ENCODE measurements at regions not wholly inside any gene's neighbourhood (a gene's known extent, or its start where the extent isn't known, plus 50 kb on each side); places are given as distances from the start of the nearest gene placed in this dataset.
"Not testable (repeated sequence)": the region's sequence is repeated elsewhere in the genome, so short reads cannot be mapped to it uniquely, and the experiment has no call there.

DNA sequence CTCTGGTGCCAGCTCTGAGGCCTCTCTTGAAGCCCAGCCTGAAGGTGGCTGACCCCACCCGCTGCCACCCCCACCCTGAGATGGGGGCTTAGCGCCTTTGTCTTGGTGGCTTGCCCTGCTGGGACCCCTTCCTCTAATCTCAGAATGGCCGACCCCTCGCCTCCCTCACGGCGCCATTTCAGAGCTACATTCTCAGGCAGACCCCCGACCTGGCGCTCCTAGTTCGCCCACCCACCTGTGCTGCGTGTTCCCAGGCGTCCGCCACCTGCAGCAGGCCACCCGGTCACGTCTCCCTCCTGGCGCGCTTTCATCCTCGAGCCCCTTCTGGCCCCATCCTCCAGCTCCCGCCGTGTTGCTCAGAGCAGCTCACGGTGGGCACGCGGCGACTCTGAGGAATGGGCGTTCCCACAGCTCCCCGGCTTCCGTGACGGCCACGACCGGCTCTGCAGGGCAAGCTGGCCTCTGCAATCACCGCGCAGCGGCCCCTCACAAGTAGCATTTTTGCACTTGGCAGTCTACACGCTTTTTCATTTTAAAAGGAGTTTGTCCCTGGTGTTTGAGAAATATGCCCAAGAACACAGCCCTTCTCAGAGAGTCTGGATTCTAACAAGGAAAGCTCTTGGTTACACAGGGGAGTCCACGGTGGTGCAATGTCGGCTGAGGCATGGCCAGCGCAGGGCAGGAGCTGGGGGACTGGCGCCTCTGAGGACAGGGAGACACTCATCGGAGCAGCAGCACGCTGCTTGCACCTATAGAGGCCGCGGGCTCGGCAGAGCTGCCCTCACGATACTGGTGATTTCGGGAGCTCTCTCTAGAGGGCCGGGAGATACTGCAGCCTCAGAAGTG lies 105.7 kb upstream of the C14orf180 start:
- DNase-seq, result no peak

DNA sequence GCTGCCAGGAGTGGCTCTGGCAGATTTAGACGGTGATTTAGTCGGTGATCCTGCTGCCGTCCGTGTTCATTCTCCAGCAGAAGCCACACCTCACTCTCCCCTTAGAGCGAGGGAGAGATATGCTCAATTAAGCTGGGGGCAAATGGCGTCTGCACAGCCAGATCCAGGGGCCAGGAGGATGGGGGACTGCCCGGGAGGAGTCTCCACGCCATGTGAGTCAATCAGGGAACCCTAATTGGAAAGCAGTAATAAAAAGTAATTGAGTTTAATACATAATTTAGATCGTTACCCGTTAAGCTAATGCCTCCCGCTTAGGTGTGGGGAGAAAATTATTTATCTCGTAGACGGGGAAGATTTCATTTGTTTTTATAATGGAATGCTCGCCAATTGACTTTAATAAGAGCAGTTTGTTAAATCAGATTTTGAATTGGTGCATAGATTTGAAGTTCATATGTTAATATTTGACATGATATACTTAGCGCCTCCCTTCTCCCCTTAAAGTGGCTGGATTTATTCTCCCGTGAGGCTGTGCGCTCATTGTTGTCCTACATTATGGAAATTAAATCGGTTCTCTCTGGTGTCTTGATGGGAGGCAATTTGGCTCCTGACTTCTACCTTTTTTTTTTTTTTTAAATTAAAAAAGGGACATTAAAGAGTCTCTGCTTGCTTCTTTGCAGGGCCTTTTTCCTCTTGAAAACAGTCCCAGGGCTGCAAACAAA lies 104.9 kb upstream of the C14orf180 start:
- no peak for DNase-seq

DNA sequence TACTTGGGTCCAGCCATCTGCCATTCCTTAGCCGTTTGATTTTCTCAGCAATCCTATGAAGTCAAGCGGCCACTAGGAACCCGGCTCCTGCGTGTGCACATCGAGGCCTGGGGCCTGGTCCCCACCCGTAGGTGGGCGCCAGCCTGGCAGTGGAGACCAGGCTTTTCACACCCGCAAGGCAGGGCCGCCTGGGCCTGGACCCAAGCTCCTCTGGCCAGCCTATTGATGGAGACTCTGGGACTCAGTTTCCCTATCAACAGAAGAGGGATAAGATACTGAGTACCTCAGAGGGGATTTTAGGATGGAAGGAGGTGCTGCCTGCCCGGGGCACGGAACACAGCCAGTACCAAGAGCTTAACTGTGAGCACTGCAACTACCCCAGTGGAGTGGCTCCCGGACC lies 104.3 kb upstream of the C14orf180 start:
- DNase-seq, result no peak

DNA sequence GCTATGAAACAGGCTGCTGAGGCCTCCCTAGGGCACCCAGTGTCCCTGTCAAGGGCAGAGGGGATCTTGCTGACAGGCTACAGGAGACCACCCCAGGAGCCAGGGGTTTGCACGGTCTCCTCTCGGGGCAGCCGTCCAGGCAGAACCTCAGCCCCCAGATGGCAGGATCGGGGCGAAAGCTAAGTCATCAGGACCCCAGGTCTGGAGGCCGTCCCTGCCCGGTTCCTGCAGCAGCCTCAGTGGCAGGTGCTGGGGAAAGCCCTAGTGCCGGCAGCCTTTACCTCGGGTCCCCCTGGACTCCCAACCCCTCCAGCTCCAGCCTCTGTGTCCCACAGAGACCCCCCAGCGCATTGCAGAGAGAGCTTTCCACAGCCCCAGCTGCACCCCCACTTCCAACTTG lies 103.8 kb upstream of the C14orf180 start:
- no peak for DNase-seq

DNA sequence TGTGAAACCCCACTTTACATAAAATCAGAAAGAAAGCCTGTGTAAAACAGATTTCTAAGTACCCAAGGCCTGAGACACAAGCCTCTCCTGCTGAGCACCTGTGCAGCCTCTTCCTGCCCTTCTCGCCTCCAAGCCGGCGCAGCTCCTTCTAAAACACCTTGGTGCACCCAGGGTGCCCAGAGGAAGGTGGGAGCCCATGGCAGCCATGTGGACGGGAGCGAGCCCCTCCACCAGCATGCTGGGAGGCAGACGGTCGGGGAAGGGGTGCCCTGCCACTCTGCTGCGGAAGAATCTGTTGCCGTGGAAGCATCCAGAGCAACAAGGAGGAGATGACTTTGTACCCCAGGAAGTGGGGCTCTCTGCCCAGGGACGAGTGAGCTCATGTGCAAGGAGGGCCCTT lies 103.1 kb upstream of the C14orf180 start:
- no peak for DNase-seq

DNA sequence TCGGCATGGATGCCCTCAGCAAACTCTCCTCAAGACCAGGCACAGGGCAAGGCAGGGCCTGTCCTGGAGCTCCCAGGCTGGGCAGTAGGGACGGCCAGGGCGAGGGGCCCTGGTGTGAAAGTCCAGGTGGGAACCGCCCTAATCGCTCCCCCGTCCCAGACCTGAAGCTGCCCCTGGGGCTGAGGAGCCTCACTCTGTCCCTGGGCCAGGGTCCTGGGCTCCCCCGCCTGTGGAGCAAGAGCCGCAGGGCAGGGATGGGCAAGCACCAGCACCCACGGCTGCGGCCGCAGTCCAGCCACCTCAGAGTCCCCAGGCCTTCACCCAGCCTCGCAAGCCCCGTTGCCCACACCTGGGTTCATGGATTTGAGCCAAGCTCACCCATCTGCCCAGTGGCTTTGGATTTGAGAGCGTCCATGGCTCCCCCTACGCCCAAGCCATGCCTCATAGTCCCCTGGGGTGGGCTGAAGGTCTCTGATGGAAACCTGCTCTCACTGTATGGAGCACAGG lies 102.4 kb upstream of the C14orf180 start:
- DNase-seq, result no peak

DNA sequence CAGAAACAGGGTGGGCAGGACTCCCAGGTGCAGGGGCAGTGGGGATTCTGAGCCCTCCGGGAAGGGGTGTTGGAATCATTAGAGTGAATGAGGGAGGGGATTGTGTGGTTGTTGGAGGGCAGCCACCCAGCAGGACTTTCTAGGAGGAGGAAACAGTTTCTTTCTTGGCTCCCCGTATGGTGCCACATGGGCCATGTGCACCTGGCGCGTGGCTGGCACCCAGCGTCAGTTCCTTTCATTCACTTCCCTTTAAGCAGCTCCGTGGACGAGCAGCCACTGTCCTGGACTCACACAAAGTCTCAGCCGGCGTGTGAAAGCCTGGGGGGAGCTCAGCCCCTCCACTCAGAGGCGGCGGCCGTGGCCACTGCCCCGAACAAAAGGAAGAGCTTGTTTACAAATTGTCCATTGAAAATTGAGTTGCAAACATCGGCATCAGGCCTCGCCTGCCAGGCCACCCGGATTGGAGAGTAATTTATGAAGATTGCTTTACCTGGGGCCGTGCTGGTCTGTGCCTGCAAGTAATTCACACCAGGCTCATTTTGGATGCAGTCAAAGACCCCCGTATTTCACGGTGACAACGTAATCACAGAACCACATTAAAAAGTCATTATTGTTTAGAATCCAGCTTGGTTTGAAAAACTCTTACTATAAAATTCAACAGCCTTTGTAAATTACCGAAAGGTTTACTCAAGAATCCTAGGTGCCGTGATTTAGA lies 101.7 kb upstream of the C14orf180 start:
- DNase-seq, result no peak

DNA sequence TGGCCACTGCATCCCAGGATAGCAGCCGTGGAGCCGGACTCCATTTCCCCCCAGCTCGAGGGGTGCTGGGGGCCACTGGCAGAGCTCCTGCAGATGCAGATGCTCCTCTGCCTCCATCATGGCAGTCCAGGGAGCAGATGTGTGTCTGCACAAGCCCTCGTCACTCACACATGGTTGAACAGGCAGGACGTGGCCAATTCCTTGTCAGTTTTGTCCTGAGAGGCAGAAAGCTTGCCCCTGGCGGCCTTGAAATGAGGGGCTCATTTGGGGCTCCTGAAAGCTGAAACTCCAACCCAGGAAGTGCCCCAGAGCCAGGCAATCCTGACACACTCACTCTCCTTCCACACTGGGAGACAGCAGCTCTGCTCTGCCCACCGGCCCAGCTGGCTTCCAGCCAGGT lies 100.9 kb upstream of the C14orf180 start:
- DNase-seq, result no peak

DNA sequence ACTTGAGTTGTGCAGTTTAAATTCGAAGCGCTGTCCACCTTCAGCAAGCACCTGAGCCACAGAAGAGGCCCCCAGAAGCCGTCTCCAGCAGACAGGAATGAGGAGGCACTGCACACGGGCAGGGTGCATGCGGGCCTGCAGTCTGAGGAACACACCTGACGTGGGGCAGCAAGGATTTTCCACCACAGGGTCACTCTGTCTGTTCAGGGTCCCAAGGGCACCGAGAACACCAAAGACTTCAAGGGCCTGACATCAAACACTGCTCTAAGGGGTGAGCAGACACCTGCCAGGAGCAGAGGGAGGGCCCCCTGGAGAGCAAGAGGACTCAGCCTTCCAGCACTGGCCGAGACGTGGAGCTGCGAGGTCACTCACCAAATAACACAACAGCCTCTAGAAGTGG lies 99.7 kb upstream of the C14orf180 start:
- no peak for DNase-seq

DNA sequence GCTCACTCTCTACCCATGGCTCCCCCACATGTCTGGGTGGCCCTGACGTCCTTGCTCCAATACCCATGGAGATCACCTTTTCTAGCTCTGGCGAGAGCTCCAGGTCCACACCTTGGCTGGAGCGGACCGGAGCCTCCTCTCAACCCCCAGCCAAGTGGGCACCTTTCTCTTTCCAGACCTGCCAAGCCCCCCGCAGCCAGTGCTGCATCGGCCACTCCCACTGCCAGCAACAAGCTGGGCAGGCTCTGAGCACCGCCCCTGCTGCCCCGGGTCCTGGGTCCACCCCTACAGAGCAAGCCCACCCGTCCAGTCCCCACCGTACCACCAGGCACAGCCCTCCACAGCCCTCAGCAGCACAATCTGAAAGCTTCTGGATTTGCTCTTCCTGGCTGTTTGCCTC lies 98.2 kb upstream of the C14orf180 start:
- DNase-seq, result no peak

DNA sequence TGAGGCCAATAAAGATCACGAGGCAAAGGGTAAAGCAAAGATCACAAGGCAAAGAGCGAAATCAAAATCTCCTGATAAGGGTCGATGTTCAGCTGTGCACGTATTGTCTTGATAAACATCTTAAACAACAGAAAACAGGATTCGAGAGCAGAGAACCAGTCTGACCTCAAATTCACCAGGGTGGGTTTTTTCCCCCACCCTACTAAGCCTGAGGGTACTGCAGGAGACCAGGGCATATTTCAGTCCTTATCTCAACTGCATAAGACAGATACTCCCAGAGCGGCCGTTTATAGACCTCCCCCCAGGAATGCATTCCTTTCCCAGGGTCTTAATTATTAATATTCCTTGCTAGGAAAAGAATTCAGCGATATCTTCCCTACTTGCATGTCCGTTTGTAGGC lies 97.5 kb upstream of the C14orf180 start:
- not testable (repeated sequence) for DNase-seq

DNA sequence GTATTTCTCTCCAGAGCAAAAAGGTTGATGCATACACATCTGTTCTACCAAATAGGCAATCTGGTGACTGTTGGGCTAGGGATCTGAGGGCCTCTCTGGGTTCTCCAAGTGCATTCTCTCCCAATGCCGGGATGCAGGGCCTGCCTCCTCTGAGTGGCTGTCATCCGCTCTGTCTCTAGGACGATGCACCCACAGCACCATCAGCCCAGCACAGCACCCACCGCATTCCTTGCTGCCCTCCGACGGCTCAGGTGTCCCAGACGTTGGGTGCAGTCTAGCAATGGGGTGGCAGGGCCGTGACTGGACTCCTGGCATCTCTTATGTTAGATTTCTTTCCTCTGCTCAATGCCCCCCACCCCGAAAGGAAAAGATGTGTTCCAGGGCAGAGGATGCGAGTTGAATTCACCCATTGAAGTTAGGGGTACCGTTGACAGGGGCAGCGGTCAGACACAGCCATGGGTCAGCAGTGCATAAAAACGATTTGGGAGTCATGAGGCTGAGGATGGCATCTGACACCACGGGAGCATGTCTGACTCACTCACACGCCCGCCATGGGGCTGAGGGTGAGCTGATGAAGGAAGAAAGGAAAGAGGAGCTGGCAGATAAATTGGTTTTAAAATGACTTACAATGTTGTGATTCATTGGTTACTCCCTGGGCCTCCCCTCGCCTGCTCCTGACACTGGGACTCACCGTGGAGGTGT lies 93.2 kb upstream of the C14orf180 start:
- DNase-seq, result no peak

DNA sequence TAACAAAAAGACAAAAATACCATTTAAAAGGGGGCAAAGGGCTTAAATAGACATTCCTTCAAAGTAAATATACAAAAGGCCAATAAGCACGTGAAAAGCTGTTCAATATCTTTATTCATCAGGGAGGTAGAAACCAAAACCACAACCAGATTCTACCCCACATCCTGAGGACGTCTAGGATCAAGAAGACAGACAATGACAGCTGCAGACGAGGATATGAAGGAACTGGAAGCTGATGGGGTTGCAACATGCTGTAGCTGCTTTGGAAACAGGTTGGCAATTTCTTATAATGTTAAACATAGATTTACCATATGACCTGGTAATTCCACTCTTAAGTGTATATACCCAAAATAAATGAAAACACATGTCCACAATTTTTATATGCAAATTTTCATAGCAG lies 85.1 kb upstream of the C14orf180 start:
- no peak for DNase-seq

DNA sequence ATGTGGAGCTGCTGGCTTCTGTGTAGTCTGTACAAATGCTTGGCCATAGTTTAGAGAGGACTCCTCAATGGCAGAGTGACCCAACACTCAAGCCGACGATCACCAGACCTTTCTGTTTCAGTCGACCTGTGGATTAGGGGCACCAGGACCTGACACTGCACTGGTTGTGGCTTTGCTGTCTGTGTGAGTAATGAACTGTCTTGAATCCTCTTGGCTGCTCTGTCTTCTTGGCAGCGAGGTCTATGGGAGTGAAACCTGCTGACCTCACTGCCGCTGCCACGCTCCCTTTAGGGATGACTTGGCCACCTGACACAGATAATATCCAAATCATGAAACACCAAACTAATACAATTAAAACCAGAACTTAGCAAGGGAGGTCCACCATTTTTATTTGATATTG lies 83.5 kb upstream of the C14orf180 start:
- DNase-seq, result no peak

DNA sequence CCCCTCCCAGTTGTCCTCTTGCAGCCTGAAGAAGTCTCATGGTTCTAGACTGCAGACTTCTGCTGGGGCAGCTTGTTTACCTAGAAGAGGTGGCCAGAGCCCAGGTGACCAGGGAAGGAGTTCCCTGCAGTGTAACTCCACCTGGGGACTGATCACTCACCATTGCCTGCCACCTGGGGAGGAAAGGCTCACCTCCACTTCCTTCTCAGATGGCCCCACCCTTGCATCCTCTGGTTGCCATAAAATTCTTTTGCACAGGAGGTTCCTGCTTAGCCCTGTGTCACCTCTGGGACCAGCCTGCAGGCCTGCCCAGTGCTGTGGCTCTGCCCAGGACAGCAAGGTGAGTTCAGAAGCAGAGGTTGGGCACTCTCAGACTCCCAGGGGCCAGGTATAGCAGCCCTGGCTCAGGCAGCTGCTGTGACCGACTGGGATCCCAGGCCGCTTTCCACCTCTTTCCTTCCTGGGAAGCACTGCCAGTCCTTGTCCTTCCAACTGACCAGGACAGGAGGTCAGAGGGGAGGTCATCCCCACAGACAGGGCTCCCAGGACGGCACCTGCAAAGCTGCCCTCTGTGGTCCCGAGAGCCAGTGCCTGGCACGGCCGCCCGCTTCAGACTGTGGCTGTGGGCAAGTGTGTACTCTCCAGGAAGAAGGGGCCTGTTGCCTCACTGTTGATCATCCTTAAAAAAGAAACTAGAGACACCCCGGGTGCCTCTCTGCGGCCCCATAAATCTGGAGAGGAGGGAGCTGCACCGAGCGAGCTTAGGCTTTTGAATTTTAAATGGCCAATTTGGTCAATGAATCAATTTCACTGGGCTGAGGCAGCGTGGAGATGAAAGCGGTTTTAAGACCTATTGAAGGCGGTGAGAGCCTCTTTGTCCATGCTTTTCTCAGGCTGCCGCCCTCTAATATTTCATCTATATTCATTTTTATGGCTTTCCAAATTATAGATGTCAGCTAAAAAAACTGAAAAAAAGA lies 79.5 kb upstream of the C14orf180 start:
- DNase-seq, result no peak

DNA sequence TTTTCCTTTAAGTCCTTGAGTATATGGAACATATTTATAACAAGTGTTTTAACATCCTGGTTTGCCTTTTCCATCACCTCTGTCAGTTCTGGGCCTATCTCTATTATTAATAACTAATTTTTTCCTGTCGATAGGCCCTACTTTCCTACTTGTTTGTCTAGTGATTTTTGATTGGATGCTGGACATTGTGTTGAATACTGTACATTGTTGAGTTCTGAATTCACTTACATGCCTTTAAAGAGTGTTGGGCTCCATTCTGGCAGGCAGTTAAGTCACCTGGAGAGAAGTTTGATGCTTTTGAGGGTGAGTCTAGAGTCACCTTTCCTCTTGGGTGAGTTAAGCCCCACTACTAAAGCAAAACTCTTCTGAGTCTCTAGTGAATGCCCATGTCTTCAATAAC lies 77.5 kb upstream of the C14orf180 start:
- no peak for DNase-seq

DNA sequence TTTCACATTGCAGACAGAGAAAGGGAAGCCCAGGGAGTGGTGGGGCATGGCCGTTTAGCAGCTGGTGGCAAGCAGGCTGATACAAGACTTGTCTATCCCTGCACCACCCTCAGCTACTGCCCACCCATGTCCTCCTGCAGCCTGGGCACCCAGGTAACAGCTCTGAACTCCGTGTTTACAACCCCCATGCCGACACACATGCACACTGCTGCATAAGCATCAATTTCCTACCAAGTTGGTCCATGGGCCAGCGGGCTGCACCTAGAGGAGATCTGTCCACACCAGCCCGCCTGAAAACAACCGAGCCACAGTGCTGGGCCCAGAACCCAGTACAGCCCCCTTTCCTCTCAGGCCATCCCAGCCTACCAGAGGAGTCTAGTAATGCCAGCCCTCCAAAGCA lies 75.9 kb upstream of the C14orf180 start:
- no peak for DNase-seq

DNA sequence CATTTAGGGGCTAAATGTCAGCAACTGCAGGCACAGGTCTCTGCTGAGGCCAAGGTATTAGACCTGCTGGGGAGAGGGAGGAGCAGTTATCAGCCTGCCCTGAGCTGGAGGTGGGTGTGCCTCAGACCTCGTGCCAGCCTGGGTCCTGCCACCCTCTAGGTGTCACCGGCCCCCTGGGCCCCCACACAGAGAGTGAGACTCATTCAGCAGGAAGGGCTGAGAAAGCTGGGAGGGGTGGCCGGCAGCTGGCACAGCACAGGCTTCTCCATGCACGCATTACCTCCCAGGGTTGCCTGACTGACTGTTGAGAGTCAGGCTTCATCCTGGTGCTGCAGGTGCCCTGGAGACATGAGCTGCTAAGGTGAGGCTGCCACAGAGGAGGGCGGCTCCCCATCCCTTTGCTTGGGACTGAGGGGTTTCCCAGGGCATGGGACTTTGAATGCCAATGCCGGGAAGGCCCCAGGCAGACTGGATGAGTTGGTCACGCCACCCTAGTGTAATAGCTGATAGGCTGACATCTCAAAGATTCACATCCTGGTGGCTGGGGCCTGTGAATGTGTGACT lies 75.3 kb upstream of the C14orf180 start:
- no peak for DNase-seq

DNA sequence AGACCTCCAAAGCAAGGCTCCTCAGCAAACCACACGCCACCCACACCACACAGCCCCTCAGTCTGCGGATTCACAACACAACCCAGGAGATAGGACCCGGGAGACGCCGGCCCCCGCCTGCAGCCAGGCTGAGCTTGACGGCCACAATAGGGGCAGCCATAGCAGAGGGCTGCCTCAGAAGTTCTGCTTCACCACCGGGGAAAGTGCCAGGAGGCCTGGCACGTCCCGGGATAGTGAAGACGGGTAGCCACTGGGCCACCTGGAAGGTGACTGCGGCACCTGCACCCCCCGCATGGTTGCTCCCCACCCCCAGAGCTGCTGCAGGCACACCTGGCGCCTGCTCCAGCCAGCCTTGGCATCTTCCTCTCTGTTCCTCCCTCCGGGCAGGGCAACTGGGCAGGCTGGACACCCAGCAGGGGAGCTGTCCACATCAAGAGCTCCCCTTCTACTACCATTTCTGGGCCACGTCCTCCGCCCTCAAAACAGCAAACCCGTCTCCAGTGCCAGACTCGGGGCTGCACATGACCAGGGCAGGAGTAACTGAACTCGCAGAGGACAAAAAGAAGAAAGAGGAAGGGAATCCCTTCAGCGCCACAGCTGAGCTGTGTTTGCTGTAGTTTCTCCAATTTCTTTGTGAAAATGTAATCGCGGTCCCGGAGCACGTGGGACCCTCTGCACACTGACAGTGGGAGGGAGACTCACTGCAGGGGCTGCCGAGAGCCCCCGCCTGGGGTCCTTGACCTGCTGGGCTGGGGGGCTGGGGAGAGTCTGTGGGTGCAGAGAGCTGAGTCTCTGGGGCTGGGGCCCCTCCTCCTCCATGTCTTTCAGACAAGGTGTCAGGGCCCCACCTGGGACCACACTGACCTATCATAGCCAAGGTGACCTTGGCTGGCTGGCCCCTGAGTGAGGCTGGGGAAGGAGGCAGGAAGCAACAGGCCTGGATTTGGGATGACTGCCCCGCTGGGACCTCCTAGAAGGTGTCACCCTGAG lies 74.2 kb upstream of the C14orf180 start:
- no peak for DNase-seq
